IMR-90 (cell line): ENCODE measurements at regions not wholly inside any gene's neighbourhood (a gene's known extent, or its start where the extent isn't known, plus 50 kb on each side); places are given as distances from the start of the nearest gene placed in this dataset.
"Not testable (repeated sequence)": the region's sequence is repeated elsewhere in the genome, so short reads cannot be mapped to it uniquely, and the experiment has no call there.

Experiments
- ATAC-seq: fragments of 200-7000 bp; cut with Tn5 transposase; 2 replicates; pipeline ENCODE4 v1.9.1; 2020; ENCODE audit warnings: low read depth, mild to moderate bottlenecking, moderate library complexity
- BruUV-seq: library from RNA; stranded (reverse); fragments of 400-500 nt; replicated peaks from 2 replicates; lab custom pipeline; 2021; lab: Mats Ljungman, UMichigan
- CTCF ChIA-PET: fragments of 300-600 bp; formaldehyde crosslinking; extraction: SDS; loops from one replicate; lab custom pipeline; 2021; ENCODE audit warnings: antibody characterized with exemption; lab: Yijun Ruan, JAX
- POLR2A ChIA-PET: fragments of 300-600 bp; sonication (Branson Sonifier 250); formaldehyde crosslinking; loops from one replicate; lab custom pipeline; 2022; ENCODE audit warnings: antibody characterized with exemption; ENCODE audit not compliant: unreplicated experiment; lab: Charles Lee
- DNase-seq: peaks from one replicate; pipeline ENCODE4 v3.0.0; 2013
- H2AFZ ChIP-seq: replicated peaks from 2 replicates; pipeline ENCODE3; 2013; ENCODE audit warnings: low read length, mild to moderate bottlenecking; ENCODE audit not compliant: poor library complexity
- H2AK5ac ChIP-seq: 2 replicates; pipeline ENCODE4 v1.6.1; 2013; ENCODE audit warnings: low read depth, low read length, inconsistent platforms
- H2AK9ac ChIP-seq: replicated peaks from 2 replicates; pipeline ENCODE3; 2013; ENCODE audit warnings: mild to moderate bottlenecking, low read depth, low read length, moderate library complexity; ENCODE audit not compliant: poor library complexity
- H2BK120ac ChIP-seq: 2 replicates; pipeline ENCODE4 v1.6.1; 2013; ENCODE audit warnings: low read depth, low read length, inconsistent platforms
- H2BK15ac ChIP-seq: 3 replicates; pipeline ENCODE4 v1.6.1; 2013; ENCODE audit warnings: low read depth, low read length, inconsistent platforms
- H2BK20ac ChIP-seq: 2 replicates; pipeline ENCODE4 v1.6.1; 2013; ENCODE audit warnings: low read depth, mild to moderate bottlenecking, inconsistent platforms, low read length, moderate library complexity
- H2BK5ac ChIP-seq: 2 replicates; pipeline ENCODE4 v1.6.1; 2013; ENCODE audit warnings: mild to moderate bottlenecking, low read depth, low read length, inconsistent platforms; ENCODE audit not compliant: poor library complexity, severe bottlenecking
- H3K14ac ChIP-seq: replicated peaks from 2 replicates; pipeline ENCODE4 v1.6.1; 2013; ENCODE audit warnings: low read depth, low read length, inconsistent platforms
- H3K18ac ChIP-seq: 2 replicates; pipeline ENCODE4 v1.6.1; 2013; ENCODE audit warnings: low read depth, low read length, control low read depth
- H3K23ac ChIP-seq: 2 replicates; pipeline ENCODE4 v1.6.1; 2013; ENCODE audit warnings: low read depth, low read length, inconsistent platforms
- H3K27ac ChIP-seq: 2 replicates; pipeline ENCODE4 v1.5.1; 2013; ENCODE audit warnings: mild to moderate bottlenecking, control low read depth, low read length; ENCODE audit not compliant: insufficient read depth
- H3K27me3 ChIP-seq: 2 replicates; pipeline ENCODE4 v1.6.1; 2013; ENCODE audit warnings: low read length; ENCODE audit not compliant: control insufficient read depth, insufficient read depth
- H3K36me3 ChIP-seq: 2 replicates; pipeline ENCODE4 v1.6.1; 2013; ENCODE audit warnings: low read length, mixed read lengths; ENCODE audit not compliant: control insufficient read depth, insufficient read depth
- H3K4ac ChIP-seq: 2 replicates; pipeline ENCODE4 v1.6.1; 2013; ENCODE audit warnings: low read depth, low read length, inconsistent platforms
- H3K4me1 ChIP-seq: 2 replicates; pipeline ENCODE4 v1.6.1; 2013; ENCODE audit warnings: low read length, mixed read lengths; ENCODE audit not compliant: control insufficient read depth, insufficient read depth
- H3K4me2 ChIP-seq: 2 replicates; pipeline ENCODE4 v1.6.1; 2013; ENCODE audit warnings: low read depth, mild to moderate bottlenecking, control low read depth, low read length, moderate library complexity
- H3K4me3 ChIP-seq: 2 replicates; pipeline ENCODE4 v1.5.1; 2013; ENCODE audit warnings: low read depth, mild to moderate bottlenecking, control low read depth, low read length, moderate library complexity; ENCODE audit not compliant: insufficient read depth
- H3K56ac ChIP-seq: 2 replicates; pipeline ENCODE4 v1.6.1; 2013; ENCODE audit warnings: low read length, inconsistent platforms; ENCODE audit not compliant: insufficient read depth; ENCODE audit errors: extremely low read depth
- H3K79me1 ChIP-seq, 2 experiments: 2 replicates each; pipeline ENCODE4 v1.6.1; 2013; ENCODE audit warnings: low read length in 2 of 2, inconsistent platforms in 1 of 2, low read depth in 1 of 2
- H3K9ac ChIP-seq: 2 replicates; pipeline ENCODE4 v1.6.1; 2013; ENCODE audit warnings: low read depth, low read length, control low read depth
- H3K9me1 ChIP-seq: 2 replicates; pipeline ENCODE4 v1.6.1; 2013; ENCODE audit warnings: low read length, inconsistent platforms; ENCODE audit not compliant: insufficient read depth
- H3K9me3 ChIP-seq: 2 replicates; pipeline ENCODE4 v1.6.1; 2013; ENCODE audit warnings: low read length; ENCODE audit not compliant: control insufficient read depth, insufficient read depth
- H4K20me1 ChIP-seq: 2 replicates; pipeline ENCODE4 v1.6.1; 2013; ENCODE audit warnings: low read length, inconsistent platforms; ENCODE audit not compliant: insufficient read depth
- H4K5ac ChIP-seq: 2 replicates; pipeline ENCODE4 v1.6.1; 2013; ENCODE audit warnings: mild to moderate bottlenecking, low read depth, low read length, control low read depth
- H4K8ac ChIP-seq, 2 experiments: 2 replicates each; pipeline ENCODE4 v1.6.1; 2013; ENCODE audit warnings: low read depth in 2 of 2, low read length in 2 of 2, control low read depth in 1 of 2, inconsistent platforms in 1 of 2
- H4K91ac ChIP-seq: 2 replicates; pipeline ENCODE4 v1.6.1; 2013; ENCODE audit warnings: low read depth, low read length, inconsistent platforms; ENCODE audit not compliant: insufficient read depth
- WGBS, 2 experiments: methylation state at CpG; one replicate each; pipeline versions ENCODE4 v1.1.5 to v1.1.7; 2013; ENCODE audit warnings: missing lambda C conversion rate in 2 of 2; ENCODE audit not compliant: insufficient read length in 1 of 2; ENCODE audit errors: extremely low coverage in 2 of 2; 5-methylcytosine and 5-hydroxymethylcytosine counted together
- dilution Hi-C: fragments of 300-500 bp; cut with HindIII; formaldehyde crosslinking; loops from one replicate; pipeline ENCODE4 v1.14.3; 2018; ENCODE audit warnings: low sequenced_read_pairs; ENCODE audit not compliant: unreplicated experiment
- in situ Hi-C: fragments of 300-500 bp; cut with MboI; formaldehyde crosslinking; loops from 3 replicates; pipeline ENCODE4 v1.14.3; 2019; ENCODE audit warnings: low sequenced_read_pairs, inconsistent platforms, mixed read lengths
- intact Hi-C: fragments of 100-400 bp; cut with micrococcal nuclease; formaldehyde crosslinking; loops from 2 replicates; pipeline ENCODE4 v1.10.0; 2022

GRCh38 chr21:9724542-9724941 lies 796.8 kb upstream of the TPTE start:
- H3K79me1 ChIP-seq, H3K4me2 ChIP-seq, in situ Hi-C loops, H2BK5ac ChIP-seq, H4K5ac ChIP-seq, H2AK5ac ChIP-seq, H3K36me3 ChIP-seq, H3K14ac ChIP-seq, H2AK9ac ChIP-seq, H3K18ac ChIP-seq, H2BK20ac ChIP-seq, BruUV-seq, intact Hi-C loops, H3K23ac ChIP-seq, H3K27me3 ChIP-seq, H4K20me1 ChIP-seq, CTCF ChIA-PET, H3K9ac ChIP-seq, H4K91ac ChIP-seq, H2BK15ac ChIP-seq, H4K8ac ChIP-seq, H3K27ac ChIP-seq, dilution Hi-C loops, DNase-seq, H2AFZ ChIP-seq, H3K4me3 ChIP-seq, H3K56ac ChIP-seq, POLR2A ChIA-PET, H2BK120ac ChIP-seq, ATAC-seq, H3K4ac ChIP-seq, H3K4me1 ChIP-seq, H3K9me1 ChIP-seq: not testable (repeated sequence)
- WGBS, 2 experiments, result no CpG with 5 or more reads among the region's 6 CpGs
- peaks cover 16% of the 10 kb centered on the region for H3K9me3 ChIP-seq

GRCh38 chr21:9727187-9727586 lies 794.2 kb upstream of the TPTE start:
- intact Hi-C loops, dilution Hi-C loops, POLR2A ChIA-PET, H2AK5ac ChIP-seq, DNase-seq, H4K8ac ChIP-seq, H4K91ac ChIP-seq, H3K4me1 ChIP-seq, BruUV-seq, H3K36me3 ChIP-seq, H3K18ac ChIP-seq, H3K14ac ChIP-seq, H2BK20ac ChIP-seq, H4K5ac ChIP-seq, H3K23ac ChIP-seq, H2BK15ac ChIP-seq, H3K4me2 ChIP-seq, H3K4me3 ChIP-seq, CTCF ChIA-PET, H4K20me1 ChIP-seq, H3K4ac ChIP-seq, H2AK9ac ChIP-seq, ATAC-seq, H3K27me3 ChIP-seq, H3K79me1 ChIP-seq, H3K9me1 ChIP-seq, H2AFZ ChIP-seq, H3K56ac ChIP-seq, in situ Hi-C loops, H2BK5ac ChIP-seq, H3K27ac ChIP-seq, H2BK120ac ChIP-seq, H3K9ac ChIP-seq: not testable (repeated sequence)
- 16% methylated on average over 3 of the region's 3 CpGs; no CpG with 5 or more reads in 1 of the 2 experiments for WGBS, 2 experiments
- H3K9me3 ChIP-seq, result peaks cover 14% of the 10 kb centered on the region
